Skin of body (tissue), 1 donor: ENCODE measurements at regions not wholly inside any gene's neighbourhood (a gene's known extent, or its start where the extent isn't known, plus 50 kb on each side); places are given as distances from the start of the nearest gene placed in this dataset.

ENCODE experiments used
- DNase-seq: peaks from one replicate; lab custom pipeline; 2025; lab: John Stamatoyannopoulos, UW

GRCh38 chr1:170271430-170272161 is 125.8 kb downstream of the NTMT2 start:
- DNase-seq, result peak; percentile 66

- peak; percentile 85 for DNase-seq
Measured at GRCh38 chr1:170273291-170274130, 127.8 kb downstream of the NTMT2 start.

- no peak for DNase-seq
Measured at GRCh38 chr1:170274131-170274501, 128.4 kb downstream of the NTMT2 start.

GRCh38 chr1:170277985-170278384 is 132.2 kb downstream of the NTMT2 start:
- no peak for DNase-seq

- no peak for DNase-seq
Measured at GRCh38 chr1:170284016-170284415, 138.3 kb downstream of the NTMT2 start.

GRCh38 chr1:170284512-170284911 is 138.8 kb downstream of the NTMT2 start:
- no peak for DNase-seq

- DNase-seq, result no peak
Measured at GRCh38 chr1:170284951-170285350, 139.2 kb downstream of the NTMT2 start.

GRCh38 chr1:170288155-170288554 is 142.4 kb downstream of the NTMT2 start:
- DNase-seq, result no peak

- peak; percentile 46 for DNase-seq
Measured at GRCh38 chr1:170290276-170290675, 144.5 kb downstream of the NTMT2 start.

GRCh38 chr1:170290991-170291390 is 145.2 kb downstream of the NTMT2 start:
- DNase-seq, result peak; percentile 93

GRCh38 chr1:170291516-170291915 is 145.8 kb downstream of the NTMT2 start:
- peak; percentile 45 for DNase-seq

- DNase-seq, result no peak
Measured at GRCh38 chr1:170296211-170296610, 150.5 kb downstream of the NTMT2 start.

- DNase-seq, result no peak
Measured at GRCh38 chr1:170296642-170297041, 150.9 kb downstream of the NTMT2 start.

- no peak for DNase-seq
Measured at GRCh38 chr1:170301596-170301995, 155.8 kb downstream of the NTMT2 start.

- no peak for DNase-seq
Measured at GRCh38 chr1:170303034-170303433, 157.3 kb downstream of the NTMT2 start.

GRCh38 chr1:170305777-170306512 is 160.2 kb downstream of the NTMT2 start:
- peak; percentile 32 for DNase-seq

GRCh38 chr1:170306513-170306910 is 160.8 kb downstream of the NTMT2 start:
- DNase-seq, result peak; percentile 19

- DNase-seq, result no peak
Measured at GRCh38 chr1:170306948-170307347, 161.2 kb downstream of the NTMT2 start.

- DNase-seq, result no peak
Measured at GRCh38 chr1:170307426-170307825, 161.7 kb downstream of the NTMT2 start.

GRCh38 chr1:170309389-170310013 is 163.7 kb downstream of the NTMT2 start:
- DNase-seq, result peak; percentile 99

GRCh38 chr1:170310014-170310405 is 164.3 kb downstream of the NTMT2 start:
- no peak for DNase-seq

- peak; percentile 41 for DNase-seq
Measured at GRCh38 chr1:170310951-170311350, 165.2 kb downstream of the NTMT2 start.
